GM12878 (cell line): ENCODE measurements at regions not wholly inside any gene's neighbourhood (a gene's known extent, or its start where the extent isn't known, plus 50 kb on each side); places are given as distances from the start of the nearest gene placed in this dataset.

Experiments
- CREM ChIP-seq: IDR thresholded peaks from 2 replicates; pipeline ENCODE4 v1.6.1; 2014; ENCODE audit warnings: antibody characterized with exemption, low read depth
- EED ChIP-seq: sonication (generic); IDR thresholded peaks from 2 replicates; pipeline ENCODE4 v1.6.1; 2016; ENCODE audit warnings: antibody characterized with exemption, low read depth
- GABPA ChIP-seq: IDR thresholded peaks from 2 replicates; pipeline ENCODE4 v1.6.1; 2014; ENCODE audit warnings: antibody characterized with exemption, low read depth, mild to moderate bottlenecking, inconsistent platforms
- KDM1A ChIP-seq: fragments of 200-600 bp; sonication (generic); IDR thresholded peaks from 2 replicates; pipeline ENCODE4 v1.6.1; 2016; ENCODE audit warnings: borderline replicate concordance
- LARP7 ChIP-seq: fragments of 450-650 bp; IDR thresholded peaks from 2 replicates; pipeline ENCODE4 v1.6.1; 2017; ENCODE audit warnings: mild to moderate bottlenecking
- MXI1 ChIP-seq: fragments of 150-350 bp; IDR thresholded peaks from 2 replicates; pipeline ENCODE4 v1.6.1; 2011; ENCODE audit warnings: low read depth, mild to moderate bottlenecking, inconsistent platforms, low read length, improper control_type of control experiment
- NR2C1 ChIP-seq: fragments of 450-650 bp; IDR thresholded peaks from 2 replicates; pipeline ENCODE4 v1.6.1; 2017; ENCODE audit warnings: antibody characterized with exemption, mild to moderate bottlenecking, moderate library complexity
- POLR2A ChIP-seq: IDR thresholded peaks from 2 replicates; pipeline ENCODE4 v1.6.1; 2011; ENCODE audit warnings: low read depth, mild to moderate bottlenecking, low read length
- POLR2AphosphoS5 ChIP-seq: IDR thresholded peaks from 2 replicates; pipeline ENCODE4 v1.6.1; 2011; ENCODE audit warnings: mild to moderate bottlenecking, low read length, inconsistent platforms
- RAD21 ChIP-seq: IDR thresholded peaks from 2 replicates; pipeline ENCODE4 v1.6.1; 2011; ENCODE audit warnings: mild to moderate bottlenecking, low read depth, low read length, moderate library complexity; ENCODE audit not compliant: insufficient read depth
- SUZ12 ChIP-seq: fragments of 200-600 bp; sonication (generic); IDR thresholded peaks from one replicate; pipeline ENCODE4 v1.6.1; 2018; ENCODE audit warnings: antibody characterized with exemption, mild to moderate bottlenecking; ENCODE audit not compliant: unreplicated experiment
- YY1 ChIP-seq: IDR thresholded peaks from 2 replicates; pipeline ENCODE4 v1.6.1; 2011; ENCODE audit warnings: low read depth, mild to moderate bottlenecking, low read length
- TF ChIP-seq, protein P1 (sequence below), 3 experiments: IDR thresholded peaks in 2 of 3; conservative IDR thresholded peaks in 1 of 3; 2 replicates each; pipeline ENCODE4 v1.5.1; 2011; ENCODE audit warnings: low read depth in 3 of 3, low read length in 3 of 3, mild to moderate bottlenecking in 3 of 3, control low read depth in 2 of 3, moderate library complexity in 2 of 3, inconsistent platforms in 1 of 3, mixed read lengths in 1 of 3; ENCODE audit not compliant: control insufficient read depth in 2 of 3, insufficient read depth in 1 of 3; ENCODE audit errors: extremely low read depth in 1 of 3
- TF ChIP-seq, protein P2 (sequence below): IDR thresholded peaks from 2 replicates; pipeline ENCODE4 v1.6.1; 2011; ENCODE audit warnings: low read depth, low read length, improper control_type of control experiment, borderline replicate concordance

DNA sequence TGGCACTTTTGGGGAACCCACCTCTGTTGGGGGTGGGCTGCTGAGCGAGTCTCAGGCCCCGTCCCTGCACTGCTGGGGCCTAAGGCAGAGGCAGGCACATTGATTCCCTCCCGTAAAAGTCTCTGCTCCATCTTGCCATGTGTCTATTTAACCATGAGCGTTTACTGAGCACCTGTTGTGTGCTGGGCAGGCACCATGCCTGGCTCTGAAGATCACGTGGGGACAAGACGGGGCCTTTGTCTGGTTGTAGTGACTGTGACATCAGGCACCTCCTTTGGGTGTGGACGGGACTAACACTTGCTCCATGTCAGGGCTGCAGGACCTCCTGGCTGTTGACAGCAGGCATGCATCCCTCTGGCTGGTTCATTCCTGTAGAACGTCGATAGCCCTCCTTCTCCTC is 204.7 kb upstream of the CIBAR2 start:
- TF ChIP-seq, protein P1, sequence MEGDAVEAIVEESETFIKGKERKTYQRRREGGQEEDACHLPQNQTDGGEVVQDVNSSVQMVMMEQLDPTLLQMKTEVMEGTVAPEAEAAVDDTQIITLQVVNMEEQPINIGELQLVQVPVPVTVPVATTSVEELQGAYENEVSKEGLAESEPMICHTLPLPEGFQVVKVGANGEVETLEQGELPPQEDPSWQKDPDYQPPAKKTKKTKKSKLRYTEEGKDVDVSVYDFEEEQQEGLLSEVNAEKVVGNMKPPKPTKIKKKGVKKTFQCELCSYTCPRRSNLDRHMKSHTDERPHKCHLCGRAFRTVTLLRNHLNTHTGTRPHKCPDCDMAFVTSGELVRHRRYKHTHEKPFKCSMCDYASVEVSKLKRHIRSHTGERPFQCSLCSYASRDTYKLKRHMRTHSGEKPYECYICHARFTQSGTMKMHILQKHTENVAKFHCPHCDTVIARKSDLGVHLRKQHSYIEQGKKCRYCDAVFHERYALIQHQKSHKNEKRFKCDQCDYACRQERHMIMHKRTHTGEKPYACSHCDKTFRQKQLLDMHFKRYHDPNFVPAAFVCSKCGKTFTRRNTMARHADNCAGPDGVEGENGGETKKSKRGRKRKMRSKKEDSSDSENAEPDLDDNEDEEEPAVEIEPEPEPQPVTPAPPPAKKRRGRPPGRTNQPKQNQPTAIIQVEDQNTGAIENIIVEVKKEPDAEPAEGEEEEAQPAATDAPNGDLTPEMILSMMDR (IDR thresholded peaks at IDR 0.05 in 2 of 3, conservative IDR thresholded peaks at IDR 0.05 in 1 of 3; ENCODE audit: control insufficient read depth in 2 of 3, extremely low read depth in 1 of 3, insufficient read depth in 1 of 3, low read depth in 3 of 3, low read length in 3 of 3): no peak
- TF ChIP-seq NR2C1: no peak
- TF ChIP-seq KDM1A: no peak
- no peak for TF ChIP-seq CREM
- TF ChIP-seq RAD21: no peak
- TF ChIP-seq POLR2A: no peak
- TF ChIP-seq POLR2AphosphoS5: no peak
- no peak for TF ChIP-seq MXI1
- TF ChIP-seq GABPA: no peak
- TF ChIP-seq SUZ12: no peak
- TF ChIP-seq YY1: no peak
- TF ChIP-seq LARP7: no peak
- TF ChIP-seq EED: no peak
- TF ChIP-seq, protein P2, sequence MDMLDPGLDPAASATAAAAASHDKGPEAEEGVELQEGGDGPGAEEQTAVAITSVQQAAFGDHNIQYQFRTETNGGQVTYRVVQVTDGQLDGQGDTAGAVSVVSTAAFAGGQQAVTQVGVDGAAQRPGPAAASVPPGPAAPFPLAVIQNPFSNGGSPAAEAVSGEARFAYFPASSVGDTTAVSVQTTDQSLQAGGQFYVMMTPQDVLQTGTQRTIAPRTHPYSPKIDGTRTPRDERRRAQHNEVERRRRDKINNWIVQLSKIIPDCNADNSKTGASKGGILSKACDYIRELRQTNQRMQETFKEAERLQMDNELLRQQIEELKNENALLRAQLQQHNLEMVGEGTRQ: no peak
